ENCODE measurements at regions not wholly inside any gene's neighbourhood (a gene's known extent, or its start where the extent isn't known, plus 50 kb on each side); places are given as distances from the start of the nearest gene placed in this dataset.

- DNase-seq, result no peak
Measured at GRCh38 chr13:105972306-105972721, 563.1 kb downstream of the EFNB2 start.

GRCh38 chr13:105971738-105972137, 563.7 kb downstream of the EFNB2 start:
- no peak for DNase-seq

DNA sequence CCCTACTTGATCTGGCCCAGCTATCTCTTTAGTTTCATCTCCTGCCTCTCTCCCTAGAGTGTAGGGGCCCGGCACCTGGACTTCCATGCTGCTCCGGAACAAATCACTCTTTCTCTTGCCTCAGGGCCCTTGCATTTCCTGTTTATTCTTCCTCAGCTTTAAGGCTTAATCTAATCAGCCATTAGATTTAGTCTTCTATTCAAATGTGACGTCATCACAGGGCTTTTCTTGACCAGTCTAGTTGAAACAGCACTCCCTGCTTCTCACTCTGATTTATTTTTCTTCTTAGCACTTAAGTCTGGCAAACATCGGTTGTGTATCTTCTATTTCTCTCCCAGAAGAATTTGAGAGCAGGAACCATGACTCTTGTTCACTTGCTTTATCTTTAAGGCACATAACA, 564.1 kb downstream of the EFNB2 start:
- no peak for DNase-seq

DNA sequence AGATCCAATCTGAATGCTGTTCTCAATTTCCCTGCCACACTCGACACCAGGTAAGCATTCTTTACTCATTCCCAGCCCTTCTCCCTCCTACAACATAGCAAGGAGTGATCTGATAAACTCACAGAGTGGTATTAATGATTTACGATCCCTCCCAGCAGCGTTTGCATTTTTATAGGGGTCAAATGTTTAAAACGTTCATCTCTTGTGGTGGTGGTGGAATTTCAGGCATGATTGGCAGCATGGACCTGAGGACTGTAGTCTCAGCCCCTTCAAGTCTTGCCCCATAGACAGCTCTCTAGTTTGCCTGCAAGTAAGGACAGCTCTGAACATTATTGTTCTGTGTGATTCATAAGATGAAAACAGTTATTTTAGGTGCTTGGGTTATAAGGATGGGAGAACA, 565.7 kb downstream of the EFNB2 start:
- DNase-seq, result no peak

DNA sequence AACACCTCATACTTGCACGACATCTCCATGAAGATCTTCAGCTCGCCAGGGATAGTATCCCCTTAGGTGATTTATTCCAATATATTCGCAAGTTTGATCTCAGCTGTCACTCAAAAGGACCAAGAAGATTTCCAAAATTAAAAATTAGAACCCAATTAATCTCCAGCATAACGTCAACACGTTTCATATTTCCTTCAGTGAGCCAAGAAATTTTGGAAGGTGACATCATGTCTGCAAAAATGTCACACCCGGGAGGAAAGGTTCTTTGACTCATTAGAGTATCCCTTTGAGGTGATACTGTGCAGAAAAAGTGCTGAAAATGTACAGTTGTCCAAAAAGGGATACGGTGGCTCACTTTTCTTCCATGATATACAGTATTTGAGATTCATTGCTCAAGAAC, 569.6 kb downstream of the EFNB2 start:
- DNase-seq, result no peak

DNA sequence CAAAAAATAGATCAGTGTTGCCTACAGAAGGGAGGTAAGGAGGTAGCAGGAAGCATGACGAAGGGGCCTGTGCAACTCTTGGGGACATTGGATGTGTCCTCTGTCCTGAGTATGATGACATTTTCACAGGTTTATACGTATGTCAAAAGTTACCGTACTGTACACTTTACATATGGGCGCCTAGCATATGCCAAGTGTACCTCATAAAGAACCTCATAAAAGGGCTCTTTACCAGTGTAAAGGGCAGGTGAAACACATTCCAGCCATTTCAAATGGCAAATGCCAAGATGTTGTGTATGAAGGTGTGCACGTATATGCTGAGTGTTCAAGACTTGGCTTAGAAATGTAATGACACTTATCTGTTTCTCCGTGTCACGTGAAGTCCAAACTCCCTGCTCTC, 573.4 kb downstream of the EFNB2 start:
- DNase-seq, result no peak

DNA sequence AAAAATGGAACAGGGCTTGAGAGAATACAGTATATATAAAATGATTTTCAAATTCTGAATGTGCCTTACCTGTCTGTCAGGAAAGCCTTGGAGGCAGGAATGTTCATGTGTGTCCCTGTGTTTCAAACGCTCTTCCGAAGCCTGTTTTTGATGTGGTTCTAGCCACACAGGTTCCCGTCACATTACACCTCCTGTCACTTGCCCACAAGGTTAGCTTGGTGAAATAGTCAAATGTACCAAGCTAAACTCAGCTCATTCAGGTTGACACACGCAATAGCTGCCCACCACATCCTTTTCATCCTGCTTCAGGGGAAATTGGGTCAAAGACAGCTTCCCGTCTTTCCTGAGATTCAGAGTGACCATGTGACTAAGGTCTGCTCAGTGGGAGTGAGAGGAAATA, 574.0 kb downstream of the EFNB2 start:
- no peak for DNase-seq

DNA sequence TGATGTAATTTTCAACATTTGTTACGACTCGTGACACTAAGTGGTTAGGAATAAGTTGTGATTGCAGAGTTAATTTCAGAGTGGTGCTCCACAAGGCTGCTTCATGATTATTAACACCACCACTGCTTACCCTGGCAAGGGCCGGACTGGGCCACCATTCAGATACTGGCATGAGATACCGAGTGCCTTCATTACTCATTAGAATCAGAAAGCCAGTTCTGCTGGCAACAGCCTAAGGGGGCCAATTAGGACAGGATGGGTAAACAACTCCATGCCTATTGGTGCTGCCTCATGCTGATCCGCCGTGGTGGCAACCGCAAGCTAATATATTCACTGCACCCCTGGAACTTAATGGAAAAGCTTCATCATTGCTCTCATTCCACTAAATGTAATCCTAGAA, 575.1 kb downstream of the EFNB2 start:
- no peak for DNase-seq

DNA sequence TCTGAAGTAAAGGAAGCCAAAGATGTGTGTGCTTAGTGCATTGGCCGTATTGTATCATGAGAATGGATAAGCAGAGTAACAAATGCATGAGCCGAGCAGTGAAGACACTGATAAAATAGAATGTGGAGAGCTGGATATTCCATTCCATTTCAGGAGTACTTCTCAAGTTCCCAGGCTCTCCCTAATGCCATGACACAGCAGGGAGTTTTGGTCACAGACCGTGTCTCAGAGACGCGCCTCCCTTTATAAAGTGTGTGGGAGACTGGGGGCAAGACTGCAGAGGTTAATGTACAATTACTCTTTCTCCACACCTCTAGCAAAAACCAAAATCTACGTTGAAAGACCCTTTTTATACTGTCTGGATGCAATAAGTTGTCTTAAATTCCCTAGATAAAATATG, 575.6 kb downstream of the EFNB2 start:
- DNase-seq, result no peak

DNA sequence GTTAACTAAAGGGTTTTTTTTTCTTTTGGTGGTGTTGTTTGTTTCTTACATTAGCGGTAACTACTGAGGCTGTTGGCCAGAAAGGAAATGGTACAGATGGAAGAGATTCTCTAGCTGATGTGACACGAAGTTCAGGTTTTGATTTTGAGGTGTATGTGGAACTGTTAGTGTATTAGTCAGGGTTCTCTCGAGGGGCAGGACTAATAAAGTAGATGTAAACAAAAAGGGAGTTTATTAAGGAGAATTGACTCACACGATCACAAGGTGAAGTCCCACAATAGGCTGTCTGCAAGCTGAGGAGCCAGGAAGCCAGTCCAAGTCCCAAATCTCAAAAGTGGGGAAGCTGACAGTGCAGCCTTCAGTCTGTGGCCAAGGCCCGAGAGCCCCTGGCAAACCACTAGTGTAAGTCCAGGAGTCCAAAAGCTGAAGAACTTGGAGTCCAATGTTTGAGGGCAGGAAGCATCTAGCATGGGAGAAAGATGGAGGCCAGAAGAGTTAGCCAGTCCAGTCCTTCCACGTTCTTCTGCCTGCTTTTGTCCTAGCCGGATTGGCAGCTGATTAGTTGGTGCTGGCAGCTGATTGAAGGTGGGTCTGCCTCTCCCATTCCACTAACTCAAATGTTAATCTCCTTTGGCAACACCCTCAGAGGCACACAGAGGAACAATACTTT, 577.6 kb downstream of the EFNB2 start:
- DNase-seq, result no peak

DNA sequence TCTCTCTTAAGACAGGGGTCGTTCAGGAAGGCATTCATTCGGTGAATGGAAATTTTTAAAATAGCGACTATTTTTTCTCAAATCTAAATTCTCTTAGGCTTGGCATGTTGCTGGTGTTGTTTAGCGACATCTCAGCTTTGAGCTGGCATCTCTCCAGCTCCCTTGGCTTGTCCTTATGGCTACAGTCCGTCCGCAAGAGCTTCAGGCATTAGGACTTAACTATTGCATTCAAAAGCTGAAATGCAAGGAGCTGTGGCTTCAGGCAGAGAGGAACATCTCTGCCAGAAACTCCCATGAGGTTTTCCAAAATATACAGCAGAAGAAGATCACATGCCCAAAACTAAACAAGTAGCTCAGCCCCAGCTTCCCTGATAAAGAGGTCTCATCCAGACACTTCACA, 578.5 kb downstream of the EFNB2 start:
- DNase-seq, result no peak

GRCh38 chr13:105952973-105953290, 582.5 kb downstream of the EFNB2 start:
- DNase-seq, result no peak

- DNase-seq, result no peak
Measured at GRCh38 chr13:105952233-105952972, 583.1 kb downstream of the EFNB2 start.

DNA sequence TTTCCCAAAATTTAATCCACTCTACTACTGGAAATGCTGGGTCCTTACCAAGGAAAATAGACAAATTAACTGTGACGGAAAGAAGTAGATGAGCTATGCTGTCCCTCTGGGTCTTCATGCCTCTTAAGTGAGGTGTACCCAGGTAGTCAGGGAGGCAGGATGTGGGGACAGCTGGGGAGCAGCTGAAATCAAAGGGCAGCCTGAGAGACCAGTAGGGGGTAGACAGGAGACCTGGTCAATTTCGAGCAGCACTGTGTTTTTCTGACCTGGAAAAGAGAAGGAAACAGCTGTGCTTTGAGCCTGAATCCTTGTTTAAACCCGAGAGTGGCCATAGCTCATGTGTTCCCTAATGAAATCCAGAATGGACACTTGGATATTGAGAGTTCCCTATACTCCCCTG, 587.3 kb downstream of the EFNB2 start:
- no peak for DNase-seq

DNA sequence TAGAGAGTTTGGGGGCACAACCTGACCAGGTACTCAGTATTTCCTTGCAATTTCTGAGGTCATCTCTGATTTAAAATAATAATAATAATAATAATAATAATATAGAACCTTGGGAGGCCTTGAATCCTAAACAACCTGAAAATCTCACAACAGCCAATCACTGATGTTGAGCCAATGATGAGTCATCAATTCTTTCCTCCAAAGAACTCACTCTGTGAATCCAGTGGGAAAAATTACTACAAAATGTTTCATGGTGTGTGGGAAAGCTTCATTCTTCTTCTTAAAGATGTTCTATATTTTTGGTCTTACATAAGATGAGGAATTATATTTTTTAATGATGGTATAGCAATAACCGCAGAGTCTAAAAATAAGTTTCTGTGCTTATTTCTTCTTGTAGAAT, 594.6 kb downstream of the EFNB2 start:
- DNase-seq, result no peak

DNA sequence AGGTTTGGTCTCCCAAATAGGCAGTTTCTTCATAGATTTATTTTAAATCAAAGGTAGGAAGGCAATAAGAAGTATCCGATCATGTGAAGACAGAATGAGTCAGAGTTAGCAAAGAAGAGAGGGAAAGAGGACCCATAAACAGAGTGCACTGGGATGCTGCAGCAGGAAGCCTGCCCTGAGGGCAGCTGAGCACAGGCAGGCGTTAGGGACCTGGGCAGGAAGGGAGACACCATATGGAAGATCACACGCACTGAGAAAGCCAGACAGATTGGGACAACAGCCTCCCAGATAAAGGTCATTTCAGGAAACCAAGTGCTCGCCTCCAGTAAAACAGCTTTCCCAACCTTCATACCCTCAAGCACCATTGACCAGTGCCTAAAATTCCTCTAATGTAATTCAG, 598.0 kb downstream of the EFNB2 start:
- DNase-seq, result no peak

- DNase-seq, result no peak
Measured at GRCh38 chr13:105936816-105937215, 598.6 kb downstream of the EFNB2 start.

DNA sequence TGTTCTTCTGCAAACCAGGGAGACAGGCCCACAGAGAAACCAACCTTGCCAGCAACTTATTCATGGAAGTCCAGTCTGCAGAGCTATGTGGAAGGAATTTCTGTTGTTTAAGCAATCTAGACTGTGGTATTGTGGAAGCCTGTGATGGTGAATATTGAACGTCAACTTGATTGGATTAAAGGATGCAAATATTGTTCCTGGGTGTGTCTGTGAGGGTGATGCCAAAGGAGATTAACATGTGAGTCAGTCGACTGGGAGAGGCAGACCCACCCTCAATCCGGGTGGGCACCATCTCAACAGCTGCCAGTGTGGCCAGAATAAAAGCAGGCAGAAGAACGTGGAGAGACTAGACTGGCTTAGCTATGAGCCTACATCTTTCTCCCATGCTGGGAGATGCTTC, 606.0 kb downstream of the EFNB2 start:
- no peak for DNase-seq

- no peak for DNase-seq
Measured at GRCh38 chr13:105928901-105929300, 606.6 kb downstream of the EFNB2 start.

- DNase-seq, result no peak
Measured at GRCh38 chr13:105928048-105928447, 607.4 kb downstream of the EFNB2 start.

GRCh38 chr13:105925496-105925895, 610.0 kb downstream of the EFNB2 start:
- DNase-seq, result no peak

DNA sequence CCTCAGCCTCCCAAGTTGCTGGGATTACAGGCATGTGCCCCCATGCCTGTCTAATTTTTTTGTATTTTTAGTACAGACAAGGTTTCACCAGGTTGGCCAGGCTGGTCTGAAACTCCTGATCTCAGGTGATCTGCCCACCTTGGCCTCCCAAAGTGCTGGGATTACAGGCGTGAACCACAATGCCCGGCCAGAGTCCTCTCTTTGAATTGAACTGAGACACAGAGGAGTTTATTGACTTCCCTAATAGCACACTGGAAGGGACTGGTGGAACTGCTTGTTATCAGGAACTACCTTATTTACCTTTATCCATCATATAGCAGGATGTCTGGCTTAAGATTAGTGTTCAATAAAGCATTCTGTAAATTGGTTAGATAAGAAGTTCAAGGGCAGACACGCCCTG, 613.8 kb downstream of the EFNB2 start:
- no peak for DNase-seq

DNA sequence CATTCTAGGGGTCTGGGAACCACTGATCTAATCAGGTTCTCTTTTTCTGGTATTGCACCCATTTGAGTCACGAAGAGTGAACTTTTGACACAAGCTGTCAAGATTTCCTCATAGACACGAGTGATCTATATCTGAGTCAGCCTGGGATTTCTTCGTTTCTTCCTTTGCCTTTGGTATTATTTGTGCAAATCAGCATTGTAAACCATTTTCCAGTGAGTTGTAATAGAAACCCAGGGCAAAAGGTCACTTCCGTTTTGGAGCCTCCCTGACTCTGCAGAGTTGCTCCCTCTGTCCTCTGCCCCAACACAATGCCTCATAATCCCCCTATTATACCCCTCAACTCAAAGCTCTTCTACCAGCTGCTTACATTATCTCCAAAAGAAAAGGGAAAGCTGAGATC, 615.1 kb downstream of the EFNB2 start:
- DNase-seq, result no peak

DNA sequence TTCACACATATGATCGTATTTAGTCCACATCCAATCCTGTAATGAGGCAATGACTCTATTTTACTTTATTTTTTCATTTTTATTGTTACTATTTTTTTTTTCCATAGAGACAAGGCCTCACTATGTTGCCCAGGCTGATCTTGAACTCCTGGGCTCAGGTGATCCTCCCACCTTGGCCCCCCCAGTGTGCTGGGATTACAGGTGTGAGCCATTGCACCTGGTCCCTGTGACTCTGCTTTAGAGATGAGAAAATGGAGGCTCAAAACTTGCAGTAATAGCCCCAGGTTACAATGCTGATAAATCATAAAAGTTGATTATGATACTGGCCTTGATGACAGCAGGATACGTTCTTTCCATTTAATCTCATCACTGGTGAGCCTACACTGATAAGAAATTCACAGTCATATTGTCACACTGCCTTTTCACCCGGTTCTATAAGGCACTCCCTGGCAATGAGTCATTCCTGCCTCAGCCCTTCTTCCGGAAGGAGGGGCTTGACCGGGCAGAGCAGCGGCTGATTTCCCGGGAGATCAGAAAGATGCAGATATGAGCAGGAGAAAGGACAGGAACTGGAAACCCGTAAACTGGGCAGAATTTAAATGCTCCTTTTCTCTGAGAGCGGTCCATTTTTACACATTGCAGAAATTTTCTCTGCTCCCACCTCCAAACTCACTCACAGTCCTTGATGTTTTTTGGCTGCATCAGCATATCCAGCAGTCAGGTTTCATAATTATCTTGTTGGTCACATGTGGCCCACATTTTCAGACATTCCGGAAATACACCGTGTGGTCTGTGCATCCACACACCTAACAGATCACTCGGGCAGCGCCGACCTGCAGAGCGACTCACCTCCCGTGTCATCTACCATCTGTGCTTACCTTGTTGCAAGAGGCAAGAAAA, 616.4 kb downstream of the EFNB2 start:
- DNase-seq, result no peak

All from activated gamma-delta T cell (primary cell).